ENCODE measurements at regions not wholly inside any gene's neighbourhood (a gene's known extent, or its start where the extent isn't known, plus 50 kb on each side); places are given as distances from the start of the nearest gene placed in this dataset.

DNA sequence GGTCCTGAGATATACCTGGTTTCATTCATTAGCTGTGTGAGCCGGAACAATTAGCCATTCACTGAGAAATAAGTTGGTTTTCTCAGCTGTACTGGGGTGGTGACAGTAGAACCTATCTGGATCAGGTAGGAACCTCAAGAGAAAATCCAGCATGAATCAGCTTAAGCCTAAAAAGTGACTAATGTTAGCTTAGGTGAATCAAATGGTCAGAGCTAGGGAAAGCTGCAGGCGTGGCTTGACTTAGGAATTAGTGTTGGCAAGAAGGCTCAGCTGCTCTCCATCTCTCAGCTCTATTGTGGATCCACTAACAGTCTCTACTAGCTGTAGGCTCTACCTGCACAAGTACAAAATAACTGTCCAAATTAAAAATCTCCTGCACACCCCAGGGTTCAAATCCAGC lies 1025.5 kb downstream of the RAB28 start:
- in situ Hi-C loops (cut with HindIII; ENCODE audit: low pct_ligation_motif_present, low sequenced_read_pairs) = no loop called here
- TF ChIP-seq, protein P1, sequence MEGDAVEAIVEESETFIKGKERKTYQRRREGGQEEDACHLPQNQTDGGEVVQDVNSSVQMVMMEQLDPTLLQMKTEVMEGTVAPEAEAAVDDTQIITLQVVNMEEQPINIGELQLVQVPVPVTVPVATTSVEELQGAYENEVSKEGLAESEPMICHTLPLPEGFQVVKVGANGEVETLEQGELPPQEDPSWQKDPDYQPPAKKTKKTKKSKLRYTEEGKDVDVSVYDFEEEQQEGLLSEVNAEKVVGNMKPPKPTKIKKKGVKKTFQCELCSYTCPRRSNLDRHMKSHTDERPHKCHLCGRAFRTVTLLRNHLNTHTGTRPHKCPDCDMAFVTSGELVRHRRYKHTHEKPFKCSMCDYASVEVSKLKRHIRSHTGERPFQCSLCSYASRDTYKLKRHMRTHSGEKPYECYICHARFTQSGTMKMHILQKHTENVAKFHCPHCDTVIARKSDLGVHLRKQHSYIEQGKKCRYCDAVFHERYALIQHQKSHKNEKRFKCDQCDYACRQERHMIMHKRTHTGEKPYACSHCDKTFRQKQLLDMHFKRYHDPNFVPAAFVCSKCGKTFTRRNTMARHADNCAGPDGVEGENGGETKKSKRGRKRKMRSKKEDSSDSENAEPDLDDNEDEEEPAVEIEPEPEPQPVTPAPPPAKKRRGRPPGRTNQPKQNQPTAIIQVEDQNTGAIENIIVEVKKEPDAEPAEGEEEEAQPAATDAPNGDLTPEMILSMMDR (IDR thresholded peaks at IDR 0.05; ENCODE audit: low read depth, low read length, missing control alignments) = no peak
- Histone ChIP-seq H3K36me3 (replicated peaks) (no peaks in the 10 kb centered on the region), H3K4me3 (ENCODE audit: low read depth, low read length) (no peak overlapping the region), H3K27ac (no peak overlapping the region), H3K27me3 (replicated peaks) (no peaks in the 10 kb centered on the region)
- DNase-seq = no peak

DNA sequence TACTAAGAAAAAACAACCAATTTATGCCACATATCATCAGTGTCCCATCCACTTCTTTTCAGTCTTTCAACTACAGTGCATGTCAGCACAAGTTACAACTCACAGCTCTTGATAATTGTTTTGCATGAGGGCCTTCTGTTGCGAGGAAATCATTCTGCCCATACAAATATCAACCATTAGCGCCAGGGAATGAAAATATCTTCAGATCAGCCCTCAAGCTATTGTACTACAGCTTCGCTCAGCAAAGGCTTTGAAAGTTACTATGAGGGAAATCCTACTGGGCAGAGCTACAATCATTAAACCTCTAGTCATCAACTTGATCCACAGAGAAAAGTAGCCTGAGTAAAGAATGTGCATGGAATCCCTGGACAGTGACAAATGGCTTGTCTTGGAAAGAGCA lies 1023.6 kb upstream of the HS3ST1 start:
- Histone ChIP-seq H3K36me3 (replicated peaks) (no peaks in the 10 kb centered on the region), H3K4me3 (ENCODE audit: low read depth, low read length) (no peak overlapping the region), H3K27ac (no peak overlapping the region), H3K27me3 (replicated peaks) (no peaks in the 10 kb centered on the region)
- in situ Hi-C loops (cut with HindIII; ENCODE audit: low pct_ligation_motif_present, low sequenced_read_pairs) = no loop called here
- DNase-seq = no peak
- TF ChIP-seq, protein P1 (IDR thresholded peaks at IDR 0.05; ENCODE audit: low read depth, low read length, missing control alignments) = no peak

DNA sequence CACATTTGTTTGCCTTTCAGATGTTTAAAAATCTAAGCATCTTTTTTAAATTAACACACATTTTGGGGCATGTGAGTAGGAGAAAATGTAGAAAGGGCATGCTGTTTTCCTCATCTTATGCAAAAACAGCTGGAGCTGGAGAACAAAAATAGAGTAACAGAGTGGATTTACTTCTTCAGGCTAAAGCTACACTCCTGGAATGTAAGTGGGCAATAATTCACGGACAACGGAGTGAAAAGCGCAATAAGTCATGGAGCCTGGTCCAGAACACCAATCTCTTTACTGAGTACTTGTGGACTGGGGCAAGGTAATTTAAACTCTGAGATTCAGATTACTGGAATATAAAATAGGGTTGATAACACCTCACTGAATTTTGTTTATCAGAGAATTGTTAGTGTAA lies 1018.8 kb upstream of the HS3ST1 start:
- no peak for DNase-seq
- no peak overlapping the region for H3K27ac ChIP-seq
- in situ Hi-C loops (cut with HindIII; ENCODE audit: low pct_ligation_motif_present, low sequenced_read_pairs) = no loop called here
- H3K4me3 ChIP-seq (ENCODE audit: low read depth, low read length) = no peak overlapping the region
- no peaks in the 10 kb centered on the region for H3K36me3 ChIP-seq (replicated peaks)
- TF ChIP-seq, protein P1 (IDR thresholded peaks at IDR 0.05; ENCODE audit: low read depth, low read length, missing control alignments) = no peak
- H3K27me3 ChIP-seq (replicated peaks) = no peaks in the 10 kb centered on the region

DNA sequence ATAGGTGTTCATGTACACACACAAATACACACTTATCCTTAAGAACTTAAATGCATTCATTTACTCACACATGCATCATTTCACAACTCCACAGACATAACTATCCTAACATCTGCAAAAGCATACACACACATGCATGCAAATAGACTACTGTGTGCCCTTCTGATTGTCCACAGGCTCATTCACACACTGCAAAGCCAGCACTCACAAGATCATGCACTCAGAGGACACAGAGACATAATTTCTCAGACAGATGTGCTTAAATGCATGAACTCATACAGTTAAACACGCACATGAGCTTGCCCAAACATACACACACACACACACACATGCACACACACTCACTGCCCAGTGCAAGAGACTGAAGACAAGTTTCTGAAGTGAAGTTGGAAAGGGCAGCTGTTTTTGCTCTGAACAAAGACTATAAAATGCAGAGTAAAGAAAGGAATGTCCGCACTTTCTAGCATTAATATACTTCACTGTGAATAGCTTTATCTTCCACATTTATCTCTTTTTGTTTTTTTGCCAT lies 1018.0 kb upstream of the HS3ST1 start:
- H3K36me3 ChIP-seq (replicated peaks) = no peaks in the 10 kb centered on the region
- no peak overlapping the region for H3K27ac ChIP-seq
- DNase-seq = no peak
- in situ Hi-C loops (cut with HindIII; ENCODE audit: low pct_ligation_motif_present, low sequenced_read_pairs) = no loop called here
- no peak overlapping the region for H3K4me3 ChIP-seq (ENCODE audit: low read depth, low read length)
- no peaks in the 10 kb centered on the region for H3K27me3 ChIP-seq (replicated peaks)
- TF ChIP-seq, protein P1 (IDR thresholded peaks at IDR 0.05; ENCODE audit: low read depth, low read length, missing control alignments) = no peak

DNA sequence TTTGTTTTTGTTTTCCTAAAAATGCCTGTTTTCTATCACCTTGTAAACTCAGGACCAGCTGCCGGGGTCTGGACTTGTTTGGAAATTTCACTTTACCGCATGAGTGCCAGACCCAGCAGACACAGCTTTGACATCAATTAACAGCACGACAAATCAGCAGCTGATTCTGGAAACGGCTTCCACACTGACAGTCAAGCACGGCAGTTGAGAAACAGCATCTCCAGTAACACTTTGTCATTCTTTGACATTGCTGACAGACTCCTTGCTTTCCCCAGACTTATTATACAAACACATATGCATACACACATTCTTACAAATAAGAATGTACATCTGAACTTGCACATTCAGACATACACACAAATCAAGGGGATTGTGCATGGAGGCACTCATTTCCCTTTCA lies 1017.6 kb upstream of the HS3ST1 start:
- H3K36me3 ChIP-seq (replicated peaks) = no peaks in the 10 kb centered on the region
- DNase-seq = no peak
- TF ChIP-seq, protein P1 (IDR thresholded peaks at IDR 0.05; ENCODE audit: low read depth, low read length, missing control alignments) = no peak
- in situ Hi-C loops (cut with HindIII; ENCODE audit: low pct_ligation_motif_present, low sequenced_read_pairs) = no loop called here
- H3K27me3 ChIP-seq (replicated peaks) = no peaks in the 10 kb centered on the region
- H3K4me3 ChIP-seq (ENCODE audit: low read depth, low read length) = no peak overlapping the region
- no peak overlapping the region for H3K27ac ChIP-seq

DNA sequence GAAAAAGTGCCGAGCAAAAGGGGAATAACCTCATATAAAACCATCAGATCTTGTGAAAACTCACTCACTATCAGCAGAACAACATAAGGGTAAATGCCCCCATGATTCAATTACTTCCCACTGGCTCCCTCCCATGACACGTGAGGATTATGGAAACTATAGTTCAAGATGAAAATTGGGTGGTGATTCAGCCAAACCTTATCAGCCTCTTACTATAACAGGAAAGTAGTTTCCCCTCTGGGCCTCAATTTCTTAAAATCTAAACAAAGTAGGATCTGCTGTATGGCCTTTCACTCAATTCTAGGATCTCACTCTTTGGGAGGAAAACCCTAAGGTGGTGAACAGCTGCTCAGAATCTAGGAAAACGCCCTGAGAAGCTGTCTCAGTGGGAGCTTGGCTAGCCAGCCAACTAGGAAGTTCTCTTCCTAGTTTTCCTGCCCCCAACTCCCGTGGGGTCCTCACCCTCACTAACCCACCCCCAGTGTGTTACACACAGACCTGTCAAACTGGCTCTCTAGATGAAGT lies 1017.1 kb upstream of the HS3ST1 start:
- Histone ChIP-seq H3K36me3 (replicated peaks) (no peaks in the 10 kb centered on the region), H3K27ac (no peak overlapping the region), H3K27me3 (replicated peaks) (no peaks in the 10 kb centered on the region), H3K4me3 (ENCODE audit: low read depth, low read length) (no peak overlapping the region)
- TF ChIP-seq, protein P1 (IDR thresholded peaks at IDR 0.05; ENCODE audit: low read depth, low read length, missing control alignments) = no peak
- in situ Hi-C loops (cut with HindIII; ENCODE audit: low pct_ligation_motif_present, low sequenced_read_pairs) = no loop called here
- no peak for DNase-seq
